Astrocyte of the cerebellum (primary cell): ENCODE measurements at regions not wholly inside any gene's neighbourhood (a gene's known extent, or its start where the extent isn't known, plus 50 kb on each side); places are given as distances from the start of the nearest gene placed in this dataset.

ENCODE experiments used
- DNase-seq: peaks from one replicate; pipeline ENCODE4 v3.0.0-alpha.2; 2011; ENCODE audit warnings: low read depth
- H3K4me3 ChIP-seq: 2 replicates; pipeline ENCODE4 v1.5.1; 2011; ENCODE audit warnings: mild to moderate bottlenecking, low read depth, low read length, moderate library complexity
- in situ Hi-C: cut with HindIII; loops from 2 replicates; pipeline ENCODE4 v1.10.0; 2017; ENCODE audit warnings: low sequenced_read_pairs
- TF ChIP-seq, protein P1 (sequence below): IDR thresholded peaks from 2 replicates; pipeline ENCODE4 v1.5.1; 2012; ENCODE audit warnings: low read length, low read depth, moderate library complexity, mild to moderate bottlenecking; ENCODE audit errors: missing control alignments

DNA sequence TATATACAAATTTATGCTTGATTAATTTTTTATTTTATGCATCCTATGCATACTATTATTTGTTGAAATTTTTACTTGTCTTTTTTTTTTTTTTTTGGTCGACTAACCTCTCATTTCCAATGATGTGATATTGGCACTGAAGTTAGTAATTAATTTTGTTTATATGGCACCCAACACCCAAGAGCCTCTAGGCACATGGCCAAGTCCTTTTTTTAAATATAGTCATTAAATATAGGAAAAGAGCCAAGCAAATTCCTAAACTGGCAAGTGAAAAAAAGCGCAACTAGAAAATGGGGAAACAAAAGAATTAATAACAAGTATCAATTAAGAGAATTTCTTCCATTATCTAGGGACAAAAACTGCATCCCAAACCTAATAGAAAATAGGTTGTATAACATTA is 85.5 kb upstream of the HS3ST5 start:
- DNase-seq: no peak
- in situ Hi-C loops: no loop called here
- TF ChIP-seq, protein P1, sequence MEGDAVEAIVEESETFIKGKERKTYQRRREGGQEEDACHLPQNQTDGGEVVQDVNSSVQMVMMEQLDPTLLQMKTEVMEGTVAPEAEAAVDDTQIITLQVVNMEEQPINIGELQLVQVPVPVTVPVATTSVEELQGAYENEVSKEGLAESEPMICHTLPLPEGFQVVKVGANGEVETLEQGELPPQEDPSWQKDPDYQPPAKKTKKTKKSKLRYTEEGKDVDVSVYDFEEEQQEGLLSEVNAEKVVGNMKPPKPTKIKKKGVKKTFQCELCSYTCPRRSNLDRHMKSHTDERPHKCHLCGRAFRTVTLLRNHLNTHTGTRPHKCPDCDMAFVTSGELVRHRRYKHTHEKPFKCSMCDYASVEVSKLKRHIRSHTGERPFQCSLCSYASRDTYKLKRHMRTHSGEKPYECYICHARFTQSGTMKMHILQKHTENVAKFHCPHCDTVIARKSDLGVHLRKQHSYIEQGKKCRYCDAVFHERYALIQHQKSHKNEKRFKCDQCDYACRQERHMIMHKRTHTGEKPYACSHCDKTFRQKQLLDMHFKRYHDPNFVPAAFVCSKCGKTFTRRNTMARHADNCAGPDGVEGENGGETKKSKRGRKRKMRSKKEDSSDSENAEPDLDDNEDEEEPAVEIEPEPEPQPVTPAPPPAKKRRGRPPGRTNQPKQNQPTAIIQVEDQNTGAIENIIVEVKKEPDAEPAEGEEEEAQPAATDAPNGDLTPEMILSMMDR: no peak
- no peak overlapping the region for H3K4me3 ChIP-seq

DNA sequence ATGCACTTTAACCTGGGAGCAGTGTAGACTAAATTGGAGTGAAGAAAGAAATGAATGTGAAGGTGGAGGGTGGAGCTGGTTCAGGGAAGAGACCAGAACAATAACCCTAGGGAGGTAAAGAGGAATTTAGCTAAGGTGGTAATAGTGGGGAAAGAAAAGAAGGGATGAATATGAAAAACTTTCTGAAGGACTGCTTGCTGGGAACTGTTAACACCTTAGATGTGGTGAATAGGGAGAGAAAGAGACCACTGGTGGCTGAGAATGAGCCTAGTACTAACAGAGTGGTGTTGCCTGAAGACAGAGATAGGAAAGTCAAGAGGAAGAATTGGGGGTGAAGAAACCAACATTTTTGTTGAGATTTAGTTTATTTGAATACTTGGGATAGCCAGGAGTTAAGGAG is 78.4 kb upstream of the HS3ST5 start:
- no peak for DNase-seq
- no peak overlapping the region for H3K4me3 ChIP-seq
- in situ Hi-C loops: no loop called here
- TF ChIP-seq, protein P1: no peak

DNA sequence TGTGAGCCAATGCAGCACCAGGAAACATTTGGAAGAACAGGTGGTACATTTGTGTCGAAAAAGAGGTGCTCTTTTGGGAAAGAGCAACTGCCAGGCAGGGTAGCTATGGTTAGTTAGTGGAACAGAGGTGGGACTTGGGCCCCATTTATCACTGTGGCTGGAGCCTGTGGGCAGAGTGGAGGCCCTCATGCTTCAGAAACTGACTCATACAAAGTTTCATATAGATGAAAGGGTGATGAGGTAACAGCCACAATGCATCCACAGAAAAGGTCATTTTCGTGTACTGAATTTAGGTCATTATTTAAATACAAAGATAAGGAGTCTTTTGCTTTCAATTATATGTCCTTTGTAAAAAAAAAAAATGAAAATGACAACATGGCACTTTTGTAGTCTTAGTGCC is 76.4 kb upstream of the HS3ST5 start:
- in situ Hi-C loops: no loop called here
- TF ChIP-seq, protein P1: no peak
- no peak overlapping the region for H3K4me3 ChIP-seq
- no peak for DNase-seq

DNA sequence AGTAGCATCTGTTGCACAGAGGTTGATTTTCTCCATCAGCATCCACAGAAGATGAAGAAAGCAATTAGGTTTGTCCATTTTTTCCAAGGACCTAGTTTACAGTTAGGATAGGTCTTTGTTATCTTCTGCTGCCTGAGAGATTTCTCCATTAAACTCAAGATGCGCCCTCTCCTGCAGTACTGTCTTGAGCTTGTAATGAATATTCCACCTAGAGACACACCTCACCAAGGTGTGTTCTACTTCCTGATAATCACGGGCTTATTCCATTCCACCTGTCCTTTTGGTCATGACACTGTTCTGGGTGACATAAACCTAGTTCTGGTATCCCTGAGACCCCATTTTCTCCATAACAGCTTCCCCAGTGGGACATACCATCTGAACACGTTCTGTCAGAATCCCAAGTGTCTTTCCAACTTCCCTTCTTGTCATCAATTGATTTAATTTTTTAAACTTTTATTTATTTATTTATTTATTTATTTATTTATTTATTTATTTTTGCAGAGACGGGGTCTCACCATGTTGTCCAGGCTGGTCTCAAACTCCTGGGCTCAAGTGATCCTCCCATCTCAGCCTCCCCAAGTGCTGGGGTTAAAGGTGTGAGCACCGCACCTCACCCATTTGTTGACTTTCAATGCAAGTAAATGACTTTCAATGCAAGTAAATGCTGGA is 75.6 kb upstream of the HS3ST5 start:
- DNase-seq: no peak
- TF ChIP-seq, protein P1: no peak
- in situ Hi-C loops: no loop called here
- no peak overlapping the region for H3K4me3 ChIP-seq

DNA sequence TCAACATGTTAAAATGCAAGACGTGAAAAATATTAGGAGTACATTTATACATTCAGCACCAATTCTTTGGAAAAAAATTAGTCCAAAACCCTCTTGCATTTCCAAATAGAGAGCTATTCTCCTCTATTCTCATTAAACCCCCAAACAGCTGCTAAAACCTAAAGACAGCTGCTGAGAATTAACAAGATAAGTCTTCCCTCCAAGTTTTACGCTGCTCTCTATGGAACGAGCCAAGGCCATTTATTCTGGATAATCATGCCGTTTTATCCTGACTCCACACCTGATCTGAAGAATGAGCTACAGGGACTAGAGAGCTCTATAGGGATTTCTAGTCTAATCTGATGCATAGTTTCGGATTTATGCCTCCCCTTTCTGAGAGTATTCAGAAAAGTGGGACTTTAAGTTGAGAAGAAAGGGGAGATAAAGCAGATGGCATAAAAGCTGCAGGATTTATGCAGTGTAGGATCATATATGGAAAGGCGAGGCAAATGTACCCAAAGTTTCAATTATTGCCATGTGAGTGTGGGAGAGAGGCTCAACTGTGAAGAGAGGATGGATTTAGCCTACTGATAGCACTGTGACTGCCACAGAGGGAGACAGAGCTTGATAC is 64.7 kb upstream of the HS3ST5 start:
- no peak overlapping the region for H3K4me3 ChIP-seq
- in situ Hi-C loops: no loop called here
- DNase-seq: no peak
- TF ChIP-seq, protein P1: no peak

DNA sequence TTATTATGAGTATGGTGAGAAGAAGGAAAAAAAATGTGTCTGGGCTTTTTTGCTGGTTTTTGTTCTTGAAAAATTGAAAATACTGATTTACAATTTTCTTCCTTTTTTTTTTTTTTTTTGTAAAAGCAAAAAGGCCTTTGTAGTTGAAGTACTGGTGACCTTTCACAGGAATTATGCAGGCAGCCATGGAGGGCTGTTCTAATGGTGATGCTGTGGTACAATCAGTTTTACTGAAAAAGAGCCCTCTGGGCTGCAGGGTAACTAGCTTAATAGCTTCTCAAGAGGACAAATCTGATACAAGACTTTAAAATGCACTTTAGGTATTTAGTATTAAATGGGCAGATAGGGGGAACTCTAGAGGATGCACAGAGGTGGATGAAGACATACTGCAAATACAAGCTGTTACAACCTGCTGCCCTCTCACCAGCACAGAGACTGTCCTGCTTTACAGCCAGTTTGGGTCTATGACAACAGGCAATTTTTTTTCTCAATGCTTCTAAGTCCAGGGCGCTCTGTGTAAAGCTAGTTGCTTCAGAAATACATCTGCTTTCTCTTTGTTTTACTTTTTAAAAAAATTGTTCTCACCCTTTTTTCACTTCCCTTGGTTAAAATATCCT is 61.6 kb upstream of the HS3ST5 start:
- TF ChIP-seq, protein P1: no peak
- no peak overlapping the region for H3K4me3 ChIP-seq
- DNase-seq: no peak
- in situ Hi-C loops: no loop called here
